Panc1 (cell line): ENCODE measurements at regions not wholly inside any gene's neighbourhood (a gene's known extent, or its start where the extent isn't known, plus 50 kb on each side); places are given as distances from the start of the nearest gene placed in this dataset.

Experiments used
- ATAC-seq: fragments of 200-7000 bp; cut with Tn5 transposase; 2 replicates; pipeline ENCODE4 v1.9.1; 2020; ENCODE audit warnings: mild to moderate bottlenecking, moderate library complexity
- BruUV-seq: library from RNA; stranded (reverse); fragments of 400-500 nt; replicated peaks from 2 replicates; lab custom pipeline; 2021; lab: Mats Ljungman, UMichigan
- CTCF ChIA-PET: fragments of 300-600 bp; sonication (Branson Sonifier 250); formaldehyde crosslinking; loops from one replicate; lab custom pipeline; 2022; ENCODE audit warnings: antibody characterized with exemption; lab: Charles Lee
- POLR2A ChIA-PET: fragments of 300-600 bp; sonication (Branson Sonifier 250); formaldehyde crosslinking; loops from one replicate; lab custom pipeline; 2022; ENCODE audit warnings: antibody characterized with exemption; lab: Charles Lee
- DNase-seq: peaks from one replicate; pipeline ENCODE4 v3.0.0-alpha.2; 2010; ENCODE audit warnings: low read depth, low spot score
- H3K27ac ChIP-seq: 2 replicates; pipeline ENCODE4 v1.5.1; 2011; ENCODE audit warnings: mild to moderate bottlenecking, low read length, inconsistent platforms
- H3K27me3 ChIP-seq: fragments of 200-500 bp; sonication (Bioruptor generic); 2 replicates; pipeline ENCODE4 v1.6.0; 2014; ENCODE audit warnings: low read length, inconsistent platforms; ENCODE audit not compliant: control insufficient read depth, insufficient read depth
- H3K36me3 ChIP-seq: fragments of 200-500 bp; sonication (Bioruptor generic); 2 replicates; pipeline ENCODE4 v1.5.1; 2014; ENCODE audit warnings: inconsistent platforms, mild to moderate bottlenecking, low read length, moderate library complexity; ENCODE audit not compliant: control insufficient read depth, insufficient read depth
- H3K4me1 ChIP-seq: 2 replicates; pipeline ENCODE4 v1.5.1; 2011; ENCODE audit warnings: inconsistent platforms, mild to moderate bottlenecking, low read length, moderate library complexity; ENCODE audit not compliant: control insufficient read depth, insufficient read depth
- H3K4me3 ChIP-seq, 2 experiments: 2 replicates each; pipeline ENCODE4 v1.5.1; 2011 to 2012; ENCODE audit warnings: low read depth in 2 of 2, low read length in 2 of 2, mild to moderate bottlenecking in 2 of 2, inconsistent platforms in 1 of 2, moderate library complexity in 1 of 2
- H3K9me3 ChIP-seq: fragments of 200-500 bp; sonication (Bioruptor generic); 2 replicates; pipeline ENCODE4 v1.5.1; 2014; ENCODE audit warnings: low read depth, mild to moderate bottlenecking, inconsistent platforms, low read length, moderate library complexity; ENCODE audit not compliant: control insufficient read depth, insufficient read depth
- POLR2AphosphoS5 ChIP-seq: IDR thresholded peaks from 2 replicates; pipeline ENCODE4 v1.6.1; 2012; ENCODE audit warnings: mild to moderate bottlenecking, low read depth, low read length, moderate library complexity
- SIN3A ChIP-seq: IDR thresholded peaks from 2 replicates; pipeline ENCODE4 v1.6.1; 2012; ENCODE audit warnings: low read depth, mild to moderate bottlenecking, low read length, moderate library complexity, borderline replicate concordance; ENCODE audit not compliant: insufficient read depth
- TCF7L2 ChIP-seq: IDR thresholded peaks from 2 replicates; pipeline ENCODE4 v1.6.1; 2011; ENCODE audit warnings: mild to moderate bottlenecking, low read depth, low read length, inconsistent platforms
- in situ Hi-C: cut with HindIII; loops from 2 replicates; pipeline ENCODE4 v1.10.0; 2016; ENCODE audit warnings: low sequenced_read_pairs, low pct_unique_long_range_greater_than_20kb
- intact Hi-C: fragments of 100-400 bp; cut with micrococcal nuclease; formaldehyde crosslinking; loops from one replicate; pipeline ENCODE4 v1.10.0; 2022; ENCODE audit not compliant: unreplicated experiment
- TF ChIP-seq, protein P1 (sequence below), 2 experiments: IDR thresholded peaks; 2 replicates each; pipeline ENCODE4 v1.6.1; 2011 to 2012; ENCODE audit warnings: low read depth in 2 of 2, control low read depth in 1 of 2, low read length in 1 of 2, mild to moderate bottlenecking in 1 of 2, moderate library complexity in 1 of 2; ENCODE audit not compliant: insufficient read depth in 1 of 2
- TF ChIP-seq, protein P2 (sequence below): fragments of 450-650 bp; IDR thresholded peaks from 2 replicates; pipeline ENCODE4 v1.5.1; 2017; ENCODE audit warnings: mild to moderate bottlenecking

DNA sequence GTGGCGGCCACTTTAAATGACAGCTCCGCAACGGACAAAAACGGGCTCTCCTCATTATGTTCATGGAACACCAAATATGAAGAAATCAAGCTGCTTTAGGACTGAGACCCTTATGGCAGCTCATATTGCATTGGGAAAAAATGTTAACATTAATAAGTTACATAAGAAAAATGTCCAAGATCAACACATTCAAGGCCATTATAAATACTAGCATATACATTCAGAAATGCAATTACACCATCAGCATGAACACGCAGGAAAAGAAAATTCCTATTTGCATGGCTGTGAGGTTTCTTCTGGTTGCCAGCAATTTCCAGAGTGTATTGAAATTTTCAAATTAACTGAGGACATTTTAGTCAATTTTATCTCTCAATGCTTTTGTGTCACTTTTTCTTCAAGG, 374.1 kb upstream of the NRP1 start:
- no TSS peak for BruUV-seq
- CTCF ChIA-PET, result no interaction called here
- H3K9me3 ChIP-seq, result no peaks in the 10 kb centered on the region
- H3K4me1 ChIP-seq, result no peaks in the 10 kb centered on the region
- no peaks in the 10 kb centered on the region for H3K36me3 ChIP-seq
- DNase-seq (no peak), ATAC-seq (no peak)
- H3K27me3 ChIP-seq, result no peaks in the 10 kb centered on the region
- TF ChIP-seq, protein P1, sequence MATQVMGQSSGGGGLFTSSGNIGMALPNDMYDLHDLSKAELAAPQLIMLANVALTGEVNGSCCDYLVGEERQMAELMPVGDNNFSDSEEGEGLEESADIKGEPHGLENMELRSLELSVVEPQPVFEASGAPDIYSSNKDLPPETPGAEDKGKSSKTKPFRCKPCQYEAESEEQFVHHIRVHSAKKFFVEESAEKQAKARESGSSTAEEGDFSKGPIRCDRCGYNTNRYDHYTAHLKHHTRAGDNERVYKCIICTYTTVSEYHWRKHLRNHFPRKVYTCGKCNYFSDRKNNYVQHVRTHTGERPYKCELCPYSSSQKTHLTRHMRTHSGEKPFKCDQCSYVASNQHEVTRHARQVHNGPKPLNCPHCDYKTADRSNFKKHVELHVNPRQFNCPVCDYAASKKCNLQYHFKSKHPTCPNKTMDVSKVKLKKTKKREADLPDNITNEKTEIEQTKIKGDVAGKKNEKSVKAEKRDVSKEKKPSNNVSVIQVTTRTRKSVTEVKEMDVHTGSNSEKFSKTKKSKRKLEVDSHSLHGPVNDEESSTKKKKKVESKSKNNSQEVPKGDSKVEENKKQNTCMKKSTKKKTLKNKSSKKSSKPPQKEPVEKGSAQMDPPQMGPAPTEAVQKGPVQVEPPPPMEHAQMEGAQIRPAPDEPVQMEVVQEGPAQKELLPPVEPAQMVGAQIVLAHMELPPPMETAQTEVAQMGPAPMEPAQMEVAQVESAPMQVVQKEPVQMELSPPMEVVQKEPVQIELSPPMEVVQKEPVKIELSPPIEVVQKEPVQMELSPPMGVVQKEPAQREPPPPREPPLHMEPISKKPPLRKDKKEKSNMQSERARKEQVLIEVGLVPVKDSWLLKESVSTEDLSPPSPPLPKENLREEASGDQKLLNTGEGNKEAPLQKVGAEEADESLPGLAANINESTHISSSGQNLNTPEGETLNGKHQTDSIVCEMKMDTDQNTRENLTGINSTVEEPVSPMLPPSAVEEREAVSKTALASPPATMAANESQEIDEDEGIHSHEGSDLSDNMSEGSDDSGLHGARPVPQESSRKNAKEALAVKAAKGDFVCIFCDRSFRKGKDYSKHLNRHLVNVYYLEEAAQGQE (IDR thresholded peaks at IDR 0.05; ENCODE audit: insufficient read depth in 1 of 2, low read depth in 2 of 2, low read length in 1 of 2), result no peak
- TF ChIP-seq SIN3A (no peak), POLR2AphosphoS5 (no peak), TCF7L2 (no peak)
- TF ChIP-seq, protein P2, sequence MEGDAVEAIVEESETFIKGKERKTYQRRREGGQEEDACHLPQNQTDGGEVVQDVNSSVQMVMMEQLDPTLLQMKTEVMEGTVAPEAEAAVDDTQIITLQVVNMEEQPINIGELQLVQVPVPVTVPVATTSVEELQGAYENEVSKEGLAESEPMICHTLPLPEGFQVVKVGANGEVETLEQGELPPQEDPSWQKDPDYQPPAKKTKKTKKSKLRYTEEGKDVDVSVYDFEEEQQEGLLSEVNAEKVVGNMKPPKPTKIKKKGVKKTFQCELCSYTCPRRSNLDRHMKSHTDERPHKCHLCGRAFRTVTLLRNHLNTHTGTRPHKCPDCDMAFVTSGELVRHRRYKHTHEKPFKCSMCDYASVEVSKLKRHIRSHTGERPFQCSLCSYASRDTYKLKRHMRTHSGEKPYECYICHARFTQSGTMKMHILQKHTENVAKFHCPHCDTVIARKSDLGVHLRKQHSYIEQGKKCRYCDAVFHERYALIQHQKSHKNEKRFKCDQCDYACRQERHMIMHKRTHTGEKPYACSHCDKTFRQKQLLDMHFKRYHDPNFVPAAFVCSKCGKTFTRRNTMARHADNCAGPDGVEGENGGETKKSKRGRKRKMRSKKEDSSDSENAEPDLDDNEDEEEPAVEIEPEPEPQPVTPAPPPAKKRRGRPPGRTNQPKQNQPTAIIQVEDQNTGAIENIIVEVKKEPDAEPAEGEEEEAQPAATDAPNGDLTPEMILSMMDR, result no peak
- no peak overlapping the region for H3K4me3 ChIP-seq
- POLR2A ChIA-PET, result no interaction called here
- in situ Hi-C loops (no loop called here), intact Hi-C loops (no loop called here)
- H3K27ac ChIP-seq, result no peak overlapping the region

DNA sequence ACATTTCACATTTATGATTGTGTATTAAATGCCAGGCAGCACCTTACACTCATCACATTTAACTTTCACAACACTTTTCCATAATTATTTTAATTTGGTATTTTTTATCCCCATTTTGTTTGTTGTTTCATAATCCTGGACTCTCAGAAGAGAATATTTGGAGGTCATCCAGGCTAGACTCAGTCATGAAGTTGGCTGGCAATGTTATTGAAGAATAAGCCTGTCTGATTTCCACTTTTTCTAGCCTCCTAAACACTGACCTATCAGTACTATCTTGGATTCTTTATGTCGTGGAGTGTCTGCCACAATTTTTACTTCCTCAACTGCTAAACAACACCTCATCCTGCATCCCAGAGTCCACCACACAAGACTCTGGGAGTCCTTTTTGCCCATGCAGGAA, 372.3 kb upstream of the NRP1 start:
- Histone ChIP-seq H3K4me1 (no peaks in the 10 kb centered on the region), H3K36me3 (no peaks in the 10 kb centered on the region), H3K27ac (no peak overlapping the region), H3K27me3 (no peaks in the 10 kb centered on the region), H3K9me3 (no peaks in the 10 kb centered on the region), H3K4me3 (no peak overlapping the region)
- POLR2A ChIA-PET, result no interaction called here
- no TSS peak for BruUV-seq
- no peak for TF ChIP-seq SIN3A
- TF ChIP-seq TCF7L2, result no peak
- TF ChIP-seq, protein P2, result no peak
- DNase-seq (no peak), ATAC-seq (no peak)
- CTCF ChIA-PET, result no interaction called here
- intact Hi-C loops (no loop called here), in situ Hi-C loops (no loop called here)

DNA sequence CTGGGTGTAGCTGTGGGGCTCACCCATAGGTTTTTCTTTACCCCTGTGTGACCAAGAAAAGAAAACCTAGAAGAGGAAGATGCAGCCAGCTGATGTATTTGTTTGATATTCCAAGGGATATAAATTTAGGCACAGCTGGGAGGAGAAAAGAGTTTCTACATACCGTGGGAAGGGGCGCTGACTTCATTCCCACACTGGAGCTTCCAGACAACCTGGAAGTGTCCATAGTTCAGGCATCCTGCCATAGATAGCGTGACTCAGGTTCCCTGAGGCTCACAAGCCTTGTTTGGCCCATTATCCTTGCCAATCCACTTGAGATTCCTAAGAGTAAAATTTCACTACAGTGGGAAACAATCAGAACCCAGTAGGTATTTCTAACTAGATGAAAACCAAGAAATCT, 371.7 kb upstream of the NRP1 start:
- CTCF ChIA-PET, result no interaction called here
- in situ Hi-C loops, result no loop called here
- ATAC-seq (no peak), DNase-seq (no peak)
- H3K36me3 ChIP-seq, result no peaks in the 10 kb centered on the region
- BruUV-seq, result no TSS peak
- intact Hi-C loops, result no loop called here
- no peaks in the 10 kb centered on the region for H3K27me3 ChIP-seq
- H3K27ac ChIP-seq, result no peak overlapping the region
- H3K9me3 ChIP-seq, result no peaks in the 10 kb centered on the region
- no peak overlapping the region for H3K4me3 ChIP-seq
- H3K4me1 ChIP-seq, result no peaks in the 10 kb centered on the region
- POLR2A ChIA-PET, result no interaction called here
- TF ChIP-seq TCF7L2, result no peak
- no peak for TF ChIP-seq POLR2AphosphoS5
- no peak for TF ChIP-seq SIN3A
- TF ChIP-seq, protein P1 (IDR thresholded peaks at IDR 0.05; ENCODE audit: insufficient read depth in 1 of 2, low read depth in 2 of 2, low read length in 1 of 2), result no peak
- TF ChIP-seq, protein P2, result no peak
